Mammary epithelial cell (primary cell): ENCODE measurements at regions not wholly inside any gene's neighbourhood (a gene's known extent, or its start where the extent isn't known, plus 50 kb on each side); places are given as distances from the start of the nearest gene placed in this dataset.

Source experiments
- EZH2 ChIP-seq: IDR thresholded peaks from 2 replicates; pipeline ENCODE4 v1.6.1; 2012; ENCODE audit warnings: low read length, inconsistent platforms, borderline replicate concordance
- TF ChIP-seq, protein P1 (sequence below), 2 donors: IDR thresholded peaks in 1 of 2; conservative IDR thresholded peaks in 1 of 2; 2 replicates each; pipeline ENCODE4 v1.5.1; 2011 to 2012; ENCODE audit warnings: inconsistent platforms in 2 of 2, low read length in 2 of 2, mild to moderate bottlenecking in 2 of 2, control low read depth in 1 of 2, low read depth in 1 of 2; ENCODE audit not compliant: insufficient read depth in 1 of 2; ENCODE audit errors: extremely low read depth in 1 of 2

- TF ChIP-seq, protein P1, sequence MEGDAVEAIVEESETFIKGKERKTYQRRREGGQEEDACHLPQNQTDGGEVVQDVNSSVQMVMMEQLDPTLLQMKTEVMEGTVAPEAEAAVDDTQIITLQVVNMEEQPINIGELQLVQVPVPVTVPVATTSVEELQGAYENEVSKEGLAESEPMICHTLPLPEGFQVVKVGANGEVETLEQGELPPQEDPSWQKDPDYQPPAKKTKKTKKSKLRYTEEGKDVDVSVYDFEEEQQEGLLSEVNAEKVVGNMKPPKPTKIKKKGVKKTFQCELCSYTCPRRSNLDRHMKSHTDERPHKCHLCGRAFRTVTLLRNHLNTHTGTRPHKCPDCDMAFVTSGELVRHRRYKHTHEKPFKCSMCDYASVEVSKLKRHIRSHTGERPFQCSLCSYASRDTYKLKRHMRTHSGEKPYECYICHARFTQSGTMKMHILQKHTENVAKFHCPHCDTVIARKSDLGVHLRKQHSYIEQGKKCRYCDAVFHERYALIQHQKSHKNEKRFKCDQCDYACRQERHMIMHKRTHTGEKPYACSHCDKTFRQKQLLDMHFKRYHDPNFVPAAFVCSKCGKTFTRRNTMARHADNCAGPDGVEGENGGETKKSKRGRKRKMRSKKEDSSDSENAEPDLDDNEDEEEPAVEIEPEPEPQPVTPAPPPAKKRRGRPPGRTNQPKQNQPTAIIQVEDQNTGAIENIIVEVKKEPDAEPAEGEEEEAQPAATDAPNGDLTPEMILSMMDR (conservative IDR thresholded peaks at IDR 0.05 in 1 of 2, IDR thresholded peaks at IDR 0.05 in 1 of 2; ENCODE audit: extremely low read depth in 1 of 2, insufficient read depth in 1 of 2, low read depth in 1 of 2, low read length in 2 of 2): no peak
- no peak for TF ChIP-seq EZH2
These were observed 324.3 kb downstream of the QKI start for GRCh38 chr6:163738725-163739407.
